ENCODE measurements at regions not wholly inside any gene's neighbourhood (a gene's known extent, or its start where the extent isn't known, plus 50 kb on each side); places are given as distances from the start of the nearest gene placed in this dataset.

- Histone ChIP-seq H3K4me1 (ENCODE audit: control insufficient read depth, insufficient read depth, low read length, poor library complexity, severe bottlenecking) (no peaks in the 10 kb centered on the region), H3K36me3 (ENCODE audit: control insufficient read depth, insufficient read depth, low read length) (no peaks in the 10 kb centered on the region), H3K9me3 (ENCODE audit: control insufficient read depth, low read length) (peaks cover 5% of the 10 kb centered on the region), H3K4me3 (ENCODE audit: extremely low read depth, insufficient read depth, low read length, poor library complexity, severe bottlenecking) (no peak overlapping the region), H3K27ac (ENCODE audit: low read depth, low read length, severe bottlenecking) (no peak overlapping the region)
- 70 to 75% methylated on average over 1 to 2 of the region's 4 CpGs for WGBS, 2 experiments (ENCODE audit: insufficient coverage in 2 of 2)
Observed at GRCh38 chr2:128950758-128951157, 632.1 kb upstream of the HS6ST1 start.

GRCh38 chr2:128958241-128958640 lies 639.6 kb upstream of the HS6ST1 start:
- WGBS, 2 experiments (ENCODE audit: insufficient coverage in 2 of 2), result 84 to 96% methylated on average over 4 of the region's 4 CpGs
- H3K4me1 ChIP-seq (ENCODE audit: control insufficient read depth, insufficient read depth, low read length, poor library complexity, severe bottlenecking), result no peaks in the 10 kb centered on the region
- H3K36me3 ChIP-seq (ENCODE audit: control insufficient read depth, insufficient read depth, low read length), result no peaks in the 10 kb centered on the region
- H3K9me3 ChIP-seq (ENCODE audit: control insufficient read depth, low read length), result peaks cover 21% of the 10 kb centered on the region
- H3K4me3 ChIP-seq (ENCODE audit: extremely low read depth, insufficient read depth, low read length, poor library complexity, severe bottlenecking), result no peak overlapping the region
- H3K27ac ChIP-seq (ENCODE audit: low read depth, low read length, severe bottlenecking), result no peak overlapping the region

GRCh38 chr2:128967646-128968045 lies 649.0 kb upstream of the HS6ST1 start:
- Histone ChIP-seq H3K4me1 (ENCODE audit: control insufficient read depth, insufficient read depth, low read length, poor library complexity, severe bottlenecking) (no peaks in the 10 kb centered on the region), H3K27ac (ENCODE audit: low read depth, low read length, severe bottlenecking) (no peak overlapping the region), H3K36me3 (ENCODE audit: control insufficient read depth, insufficient read depth, low read length) (no peaks in the 10 kb centered on the region), H3K4me3 (ENCODE audit: extremely low read depth, insufficient read depth, low read length, poor library complexity, severe bottlenecking) (no peak overlapping the region), H3K9me3 (ENCODE audit: control insufficient read depth, low read length) (peaks cover 7% of the 10 kb centered on the region)

GRCh38 chr2:128969374-128969773 lies 650.7 kb upstream of the HS6ST1 start:
- Histone ChIP-seq H3K36me3 (ENCODE audit: control insufficient read depth, insufficient read depth, low read length) (no peaks in the 10 kb centered on the region), H3K9me3 (ENCODE audit: control insufficient read depth, low read length) (no peaks in the 10 kb centered on the region), H3K4me1 (ENCODE audit: control insufficient read depth, insufficient read depth, low read length, poor library complexity, severe bottlenecking) (no peaks in the 10 kb centered on the region), H3K27ac (ENCODE audit: low read depth, low read length, severe bottlenecking) (no peak overlapping the region), H3K4me3 (ENCODE audit: extremely low read depth, insufficient read depth, low read length, poor library complexity, severe bottlenecking) (no peak overlapping the region)

- H3K27ac ChIP-seq (ENCODE audit: low read depth, low read length, severe bottlenecking), result no peak overlapping the region
- no peaks in the 10 kb centered on the region for H3K36me3 ChIP-seq (ENCODE audit: control insufficient read depth, insufficient read depth, low read length)
- H3K9me3 ChIP-seq (ENCODE audit: control insufficient read depth, low read length), result no peaks in the 10 kb centered on the region
- WGBS, 2 experiments (ENCODE audit: insufficient coverage in 2 of 2), result 91 to 100% methylated on average over 3 to 4 of the region's 10 CpGs
- H3K4me1 ChIP-seq (ENCODE audit: control insufficient read depth, insufficient read depth, low read length, poor library complexity, severe bottlenecking), result no peaks in the 10 kb centered on the region
- no peak overlapping the region for H3K4me3 ChIP-seq (ENCODE audit: extremely low read depth, insufficient read depth, low read length, poor library complexity, severe bottlenecking)
Observed at GRCh38 chr2:128970332-128971116, 651.9 kb upstream of the HS6ST1 start.

GRCh38 chr2:128973566-128973965 lies 654.9 kb upstream of the HS6ST1 start:
- H3K4me3 ChIP-seq (ENCODE audit: extremely low read depth, insufficient read depth, low read length, poor library complexity, severe bottlenecking), result no peak overlapping the region
- H3K27ac ChIP-seq (ENCODE audit: low read depth, low read length, severe bottlenecking), result no peak overlapping the region
- 83 to 100% methylated on average over 1 of the region's 4 CpGs for WGBS, 2 experiments (ENCODE audit: insufficient coverage in 2 of 2)
- no peaks in the 10 kb centered on the region for H3K36me3 ChIP-seq (ENCODE audit: control insufficient read depth, insufficient read depth, low read length)
- H3K4me1 ChIP-seq (ENCODE audit: control insufficient read depth, insufficient read depth, low read length, poor library complexity, severe bottlenecking), result peaks cover 9% of the 10 kb centered on the region
- no peaks in the 10 kb centered on the region for H3K9me3 ChIP-seq (ENCODE audit: control insufficient read depth, low read length)

- no peaks in the 10 kb centered on the region for H3K9me3 ChIP-seq (ENCODE audit: control insufficient read depth, low read length)
- peak overlapping the region; percentile 88 for H3K27ac ChIP-seq (ENCODE audit: low read depth, low read length, severe bottlenecking)
- 68 to 72% methylated on average over 3 to 4 of the region's 5 CpGs for WGBS, 2 experiments (ENCODE audit: insufficient coverage in 2 of 2)
- peaks cover 20% of the 10 kb centered on the region for H3K4me1 ChIP-seq (ENCODE audit: control insufficient read depth, insufficient read depth, low read length, poor library complexity, severe bottlenecking)
- H3K36me3 ChIP-seq (ENCODE audit: control insufficient read depth, insufficient read depth, low read length), result no peaks in the 10 kb centered on the region
- H3K4me3 ChIP-seq (ENCODE audit: extremely low read depth, insufficient read depth, low read length, poor library complexity, severe bottlenecking), result no peak overlapping the region
Observed at GRCh38 chr2:128978212-128978611, 659.5 kb upstream of the HS6ST1 start.

GRCh38 chr2:128979182-128979581 lies 660.5 kb upstream of the HS6ST1 start:
- Histone ChIP-seq H3K4me1 (ENCODE audit: control insufficient read depth, insufficient read depth, low read length, poor library complexity, severe bottlenecking) (peaks cover 20% of the 10 kb centered on the region), H3K36me3 (ENCODE audit: control insufficient read depth, insufficient read depth, low read length) (no peaks in the 10 kb centered on the region), H3K9me3 (ENCODE audit: control insufficient read depth, low read length) (no peaks in the 10 kb centered on the region), H3K27ac (ENCODE audit: low read depth, low read length, severe bottlenecking) (no peak overlapping the region), H3K4me3 (ENCODE audit: extremely low read depth, insufficient read depth, low read length, poor library complexity, severe bottlenecking) (no peak overlapping the region)
- WGBS, 2 experiments (ENCODE audit: insufficient coverage in 2 of 2), result 86 to 92% methylated on average over 7 of the region's 8 CpGs

GRCh38 chr2:128980475-128980874 lies 661.8 kb upstream of the HS6ST1 start:
- H3K4me1 ChIP-seq (ENCODE audit: control insufficient read depth, insufficient read depth, low read length, poor library complexity, severe bottlenecking), result peaks cover 20% of the 10 kb centered on the region
- H3K9me3 ChIP-seq (ENCODE audit: control insufficient read depth, low read length), result no peaks in the 10 kb centered on the region
- H3K27ac ChIP-seq (ENCODE audit: low read depth, low read length, severe bottlenecking), result no peak overlapping the region
- H3K36me3 ChIP-seq (ENCODE audit: control insufficient read depth, insufficient read depth, low read length), result no peaks in the 10 kb centered on the region
- 79 to 90% methylated on average over 1 to 6 of the region's 8 CpGs for WGBS, 2 experiments (ENCODE audit: insufficient coverage in 2 of 2)
- H3K4me3 ChIP-seq (ENCODE audit: extremely low read depth, insufficient read depth, low read length, poor library complexity, severe bottlenecking), result no peak overlapping the region

- WGBS, 2 experiments (ENCODE audit: insufficient coverage in 2 of 2), result 96 to 97% methylated on average over 4 to 5 of the region's 5 CpGs
- no peak overlapping the region for H3K27ac ChIP-seq (ENCODE audit: low read depth, low read length, severe bottlenecking)
Observed at GRCh38 chr2:128981353-128981752, 662.7 kb upstream of the HS6ST1 start.

GRCh38 chr2:128982001-128982400 lies 663.3 kb upstream of the HS6ST1 start:
- 89 to 97% methylated on average over 4 to 5 of the region's 5 CpGs for WGBS, 2 experiments (ENCODE audit: insufficient coverage in 2 of 2)

More at GRCh38 chr2:128981353-128981752, 662.7 kb upstream of the HS6ST1 start:
- no peaks in the 10 kb centered on the region for H3K36me3 ChIP-seq (ENCODE audit: control insufficient read depth, insufficient read depth, low read length)
- H3K4me3 ChIP-seq (ENCODE audit: extremely low read depth, insufficient read depth, low read length, poor library complexity, severe bottlenecking), result no peak overlapping the region
- no peaks in the 10 kb centered on the region for H3K9me3 ChIP-seq (ENCODE audit: control insufficient read depth, low read length)
- H3K4me1 ChIP-seq (ENCODE audit: control insufficient read depth, insufficient read depth, low read length, poor library complexity, severe bottlenecking), result peaks cover 20% of the 10 kb centered on the region

More at GRCh38 chr2:128982001-128982400, 663.3 kb upstream of the HS6ST1 start:
- H3K36me3 ChIP-seq (ENCODE audit: control insufficient read depth, insufficient read depth, low read length), result no peaks in the 10 kb centered on the region
- no peaks in the 10 kb centered on the region for H3K9me3 ChIP-seq (ENCODE audit: control insufficient read depth, low read length)
- H3K4me3 ChIP-seq (ENCODE audit: extremely low read depth, insufficient read depth, low read length, poor library complexity, severe bottlenecking), result no peak overlapping the region
- H3K4me1 ChIP-seq (ENCODE audit: control insufficient read depth, insufficient read depth, low read length, poor library complexity, severe bottlenecking), result peaks cover 20% of the 10 kb centered on the region
- no peak overlapping the region for H3K27ac ChIP-seq (ENCODE audit: low read depth, low read length, severe bottlenecking)
